BLaER1 (cell line): ENCODE measurements at regions not wholly inside any gene's neighbourhood (a gene's known extent, or its start where the extent isn't known, plus 50 kb on each side); places are given as distances from the start of the nearest gene placed in this dataset.

Experiments
- H3K27ac ChIP-seq: shearing (Covaris generic); formaldehyde crosslinking; 2 replicates; pipeline ENCODE4 v1.8.1; 2022
- H3K27me3 ChIP-seq: shearing (Covaris generic); formaldehyde crosslinking; 2 replicates; pipeline ENCODE4 v1.8.1; 2022
- H3K36me3 ChIP-seq: shearing (Covaris generic); formaldehyde crosslinking; 2 replicates; pipeline ENCODE4 v1.8.1; 2022
- H3K4me1 ChIP-seq: shearing (Covaris generic); formaldehyde crosslinking; 2 replicates; pipeline ENCODE4 v1.8.1; 2022
- H3K4me2 ChIP-seq: shearing (Covaris generic); formaldehyde crosslinking; 2 replicates; pipeline ENCODE4 v1.8.1; 2022
- H3K4me3 ChIP-seq: shearing (Covaris generic); formaldehyde crosslinking; 2 replicates; pipeline ENCODE4 v1.8.1; 2022
- H3K9ac ChIP-seq: shearing (Covaris generic); formaldehyde crosslinking; 2 replicates; pipeline ENCODE4 v1.8.1; 2022
- H3K9me3 ChIP-seq: shearing (Covaris generic); formaldehyde crosslinking; 2 replicates; pipeline ENCODE4 v1.8.1; 2022
- H4K20me1 ChIP-seq: shearing (Covaris generic); formaldehyde crosslinking; 2 replicates; pipeline ENCODE4 v1.8.1; 2022
- Cebpa-rat ChIP-seq: shearing (Covaris generic); IDR thresholded peaks from 2 replicates; pipeline ENCODE4 v1.8.1; 2022

GRCh38 chr13:99074693-99075092, 96.8 kb upstream of the DOCK9 start:
- H4K20me1 ChIP-seq = no peaks in the 10 kb centered on the region
- no peaks in the 10 kb centered on the region for H3K36me3 ChIP-seq
- peaks cover 4% of the 10 kb centered on the region; the same call in 1 of the 2 replicates for H3K4me1 ChIP-seq
- no peak overlapping the region for H3K4me2 ChIP-seq
- TF ChIP-seq Cebpa-rat = no peak
- H3K4me3 ChIP-seq = no peak overlapping the region
- no peak overlapping the region for H3K9ac ChIP-seq
- H3K9me3 ChIP-seq = peaks cover 24% of the 10 kb centered on the region
- no peaks in the 10 kb centered on the region for H3K27me3 ChIP-seq
- H3K27ac ChIP-seq = no peak overlapping the region

- Histone ChIP-seq H3K9ac (no peak overlapping the region), H3K27ac (no peak overlapping the region), H4K20me1 (no peaks in the 10 kb centered on the region), H3K4me1 (peaks cover 4% of the 10 kb centered on the region; the same call in 1 of the 2 replicates), H3K9me3 (peaks cover 24% of the 10 kb centered on the region), H3K4me2 (no peak overlapping the region), H3K4me3 (no peak overlapping the region), H3K27me3 (no peaks in the 10 kb centered on the region), H3K36me3 (no peaks in the 10 kb centered on the region)
- TF ChIP-seq Cebpa-rat = no peak
Measured at GRCh38 chr13:99075268-99076191, 97.7 kb upstream of the DOCK9 start.

DNA sequence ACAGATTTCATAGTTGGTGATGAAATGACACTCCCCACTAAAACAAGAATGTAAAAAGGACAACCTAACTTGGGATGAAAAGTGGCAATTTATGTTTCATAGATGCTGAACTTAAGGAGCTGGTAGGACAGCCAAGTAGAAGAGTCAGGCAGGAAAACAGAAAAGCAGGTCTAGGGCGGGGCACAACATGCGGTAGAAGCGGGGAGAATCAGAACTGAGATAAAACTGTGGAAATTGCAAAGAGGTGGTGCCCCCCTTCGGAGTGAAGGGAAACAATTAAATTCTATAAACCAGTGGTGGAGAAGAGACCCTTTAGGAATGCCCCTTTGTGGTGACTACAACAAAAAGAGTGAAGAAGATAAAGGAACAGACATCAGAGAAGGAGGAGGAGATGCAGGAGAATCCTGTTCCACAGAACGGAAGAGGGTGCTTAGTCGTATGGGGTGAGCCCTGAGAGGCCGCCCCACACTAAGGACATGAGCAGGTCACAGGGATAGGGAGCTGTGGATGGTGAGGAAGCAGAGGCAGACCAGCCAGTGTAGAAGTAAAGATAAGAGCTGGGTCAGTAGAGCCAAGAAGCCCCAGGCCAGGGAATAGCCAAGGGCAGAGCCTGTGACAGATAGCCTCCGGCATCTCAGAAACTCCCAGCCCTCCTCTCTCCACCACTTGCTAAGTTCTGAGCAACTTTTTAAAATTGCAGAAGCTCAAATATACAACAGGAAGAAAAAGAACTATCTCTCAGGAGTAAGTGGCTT, 100.3 kb upstream of the DOCK9 start:
- no peaks in the 10 kb centered on the region for H3K36me3 ChIP-seq
- H3K4me2 ChIP-seq = no peak overlapping the region
- no peaks in the 10 kb centered on the region for H4K20me1 ChIP-seq
- H3K27ac ChIP-seq = no peak overlapping the region
- H3K27me3 ChIP-seq = no peaks in the 10 kb centered on the region
- TF ChIP-seq Cebpa-rat = no peak
- H3K4me1 ChIP-seq = peaks cover 4% of the 10 kb centered on the region; the same call in 1 of the 2 replicates
- no peak overlapping the region for H3K9ac ChIP-seq
- H3K4me3 ChIP-seq = no peak overlapping the region
- H3K9me3 ChIP-seq = peaks cover 15% of the 10 kb centered on the region

DNA sequence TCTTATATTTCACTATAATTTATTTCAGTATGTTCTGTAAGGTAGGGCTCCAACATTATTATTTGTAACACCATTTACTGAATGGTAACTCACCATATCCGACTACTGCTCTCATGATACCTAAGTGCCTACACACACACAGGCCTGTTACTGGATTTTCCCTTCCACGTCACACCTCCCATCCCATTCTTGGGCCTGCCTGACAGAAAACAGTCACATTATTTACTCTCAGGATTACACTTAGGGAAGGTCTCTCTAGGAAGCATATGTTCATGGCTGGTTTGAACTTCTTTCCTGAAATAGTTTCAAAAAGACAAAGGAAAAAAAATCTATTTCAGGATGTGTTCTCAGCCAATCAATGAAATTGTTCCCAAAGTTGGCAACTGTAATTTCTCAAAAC, 102.3 kb upstream of the DOCK9 start:
- Histone ChIP-seq H3K27me3 (peaks cover 16% of the 10 kb centered on the region), H4K20me1 (peaks cover 16% of the 10 kb centered on the region), H3K4me1 (peaks cover 11% of the 10 kb centered on the region; the same call in 1 of the 2 replicates), H3K4me3 (no peak overlapping the region), H3K36me3 (no peaks in the 10 kb centered on the region), H3K9ac (no peak overlapping the region), H3K4me2 (no peak overlapping the region), H3K27ac (no peak overlapping the region), H3K9me3 (no peaks in the 10 kb centered on the region; the same call in 1 of the 2 replicates)
- TF ChIP-seq Cebpa-rat = no peak

GRCh38 chr13:99083981-99084380, 106.1 kb upstream of the DOCK9 start:
- Histone ChIP-seq H3K9me3 (no peaks in the 10 kb centered on the region), H3K27me3 (peaks cover 41% of the 10 kb centered on the region), H4K20me1 (peaks cover 20% of the 10 kb centered on the region), H3K4me2 (no peak overlapping the region; the same call in 1 of the 2 replicates), H3K36me3 (no peaks in the 10 kb centered on the region), H3K9ac (no peak overlapping the region), H3K27ac (no peak overlapping the region), H3K4me3 (no peak overlapping the region), H3K4me1 (peaks cover 16% of the 10 kb centered on the region)
- no peak for TF ChIP-seq Cebpa-rat

DNA sequence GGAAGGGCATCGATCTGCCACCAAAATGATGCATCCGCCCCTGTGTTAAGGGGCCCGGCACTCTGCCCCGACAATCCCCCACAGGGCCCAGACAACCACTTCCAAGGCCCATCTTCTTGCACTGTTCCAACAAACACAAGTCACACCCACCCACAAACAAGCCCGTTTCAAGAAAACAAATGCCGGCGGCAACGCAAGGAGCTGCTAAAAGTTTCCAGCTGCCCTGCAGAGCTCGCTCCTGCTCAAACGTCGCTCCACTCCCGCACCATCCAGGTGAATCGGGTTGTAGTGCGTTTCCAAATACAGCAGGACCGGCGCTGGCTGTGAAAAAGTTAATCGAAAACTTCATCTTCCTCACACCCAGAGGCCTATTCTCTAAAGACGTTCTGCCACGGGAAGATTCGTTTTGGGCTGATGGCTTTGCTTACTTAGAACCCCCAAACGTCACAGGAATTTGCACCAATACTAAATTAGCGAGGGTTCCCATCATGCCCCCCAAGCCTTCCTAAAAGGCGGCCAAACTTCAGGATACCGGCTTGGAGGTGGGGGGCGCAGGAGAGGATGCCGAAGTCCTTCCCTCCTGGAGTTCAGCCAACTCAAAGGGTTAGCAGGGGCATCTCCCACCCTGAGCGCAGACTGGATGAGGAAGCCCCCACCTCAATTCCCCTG, 107.4 kb upstream of the DOCK9 start:
- Histone ChIP-seq H3K9me3 (no peaks in the 10 kb centered on the region), H3K4me1 (peaks cover 16% of the 10 kb centered on the region), H3K4me2 (0 out of 2 replicates have a peak overlapping the region, but pooled peaks have one; percentile 1), H3K4me3 (no peak overlapping the region), H3K36me3 (no peaks in the 10 kb centered on the region), H3K27ac (no peak overlapping the region), H3K27me3 (peaks cover 41% of the 10 kb centered on the region), H3K9ac (no peak overlapping the region), H4K20me1 (peaks cover 20% of the 10 kb centered on the region)
- TF ChIP-seq Cebpa-rat = no peak

DNA sequence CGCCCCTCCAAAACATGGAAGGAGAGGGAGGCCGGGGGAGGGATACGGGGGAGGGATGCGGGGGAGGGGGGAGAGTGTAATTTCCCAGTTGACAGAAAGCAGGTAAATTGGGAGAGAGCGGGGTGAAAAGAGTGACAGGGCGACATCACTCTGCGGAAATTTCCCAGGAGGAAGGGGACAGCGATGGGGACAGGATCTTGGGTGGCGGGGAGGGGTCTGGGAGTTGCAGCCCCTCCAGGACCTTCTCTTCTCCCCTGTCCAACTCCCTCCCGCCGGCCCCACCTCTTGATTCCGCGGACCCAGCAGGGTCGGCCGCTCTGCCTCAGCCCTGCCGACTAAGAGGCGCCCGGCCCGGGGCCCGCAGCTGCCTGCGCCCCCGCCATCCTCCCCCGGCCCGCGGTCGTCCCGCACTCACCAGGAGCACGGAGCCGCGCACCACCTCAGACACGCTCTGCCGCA, 108.0 kb upstream of the DOCK9 start:
- H4K20me1 ChIP-seq = peaks cover 20% of the 10 kb centered on the region
- H3K4me1 ChIP-seq = peaks cover 16% of the 10 kb centered on the region
- H3K9ac ChIP-seq = peak overlapping the region; percentile 63; the same call in 1 of the 2 replicates
- peaks cover 41% of the 10 kb centered on the region for H3K27me3 ChIP-seq
- no peaks in the 10 kb centered on the region for H3K9me3 ChIP-seq
- peak overlapping the region; percentile 87 for H3K4me2 ChIP-seq
- H3K27ac ChIP-seq = no peak overlapping the region; the same call in 1 of the 2 replicates
- TF ChIP-seq Cebpa-rat = no peak
- H3K36me3 ChIP-seq = no peaks in the 10 kb centered on the region
- H3K4me3 ChIP-seq = peak overlapping the region; percentile 83

DNA sequence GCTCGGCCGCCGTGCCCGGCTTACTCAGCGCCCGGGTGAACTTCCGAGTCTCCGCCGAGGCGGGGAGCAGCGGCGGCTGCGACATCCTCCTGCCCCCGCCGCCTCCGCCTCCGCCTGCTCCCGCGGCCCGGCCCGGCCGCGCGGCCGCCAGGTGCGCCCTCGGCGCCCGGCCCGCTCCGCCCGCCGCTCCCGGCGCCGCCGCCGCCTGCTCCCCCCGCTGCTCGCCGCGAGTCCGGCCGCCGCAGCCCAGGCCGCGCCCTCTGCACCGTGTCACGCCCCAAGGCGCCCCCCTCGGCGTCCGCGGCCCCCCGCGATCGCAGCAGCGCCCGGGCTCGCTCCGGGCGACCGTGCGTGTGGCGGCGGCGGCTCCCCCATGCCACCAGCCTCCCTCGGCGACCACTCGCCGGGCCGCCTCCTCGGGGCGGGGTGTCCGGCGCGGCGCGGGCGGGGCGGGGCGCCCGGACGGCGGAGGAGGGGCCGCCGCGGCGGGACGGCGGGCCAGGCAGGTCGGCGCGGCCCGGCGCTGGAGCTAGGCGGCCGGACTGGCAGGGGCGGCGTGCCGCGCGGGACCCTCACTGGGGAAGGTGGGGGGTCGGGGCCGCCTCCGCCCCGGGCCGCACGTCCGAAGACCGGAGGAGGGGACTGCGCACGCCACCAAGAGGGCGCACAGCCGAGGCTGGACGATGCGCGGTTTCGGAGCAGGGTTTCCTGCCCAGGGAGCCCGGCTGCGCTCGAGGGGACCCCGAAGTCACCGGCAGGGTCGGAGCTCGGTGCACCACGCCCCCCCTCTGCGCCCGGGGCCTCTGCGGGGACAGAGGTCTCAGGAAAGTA, 108.6 kb upstream of the DOCK9 start:
- peak overlapping the region; percentile 87 for H3K4me2 ChIP-seq
- peaks cover 20% of the 10 kb centered on the region for H4K20me1 ChIP-seq
- TF ChIP-seq Cebpa-rat = no peak
- H3K27me3 ChIP-seq = peaks cover 41% of the 10 kb centered on the region
- H3K36me3 ChIP-seq = no peaks in the 10 kb centered on the region
- peaks cover 16% of the 10 kb centered on the region for H3K4me1 ChIP-seq
- H3K9me3 ChIP-seq = no peaks in the 10 kb centered on the region
- peak overlapping the region; percentile 72 for H3K9ac ChIP-seq
- peak overlapping the region; percentile 83 for H3K4me3 ChIP-seq
- H3K27ac ChIP-seq = peak overlapping the region; percentile 25; the same call in 1 of the 2 replicates
